ENCODE measurements at regions not wholly inside any gene's neighbourhood (a gene's known extent, or its start where the extent isn't known, plus 50 kb on each side); places are given as distances from the start of the nearest gene placed in this dataset.

DNA sequence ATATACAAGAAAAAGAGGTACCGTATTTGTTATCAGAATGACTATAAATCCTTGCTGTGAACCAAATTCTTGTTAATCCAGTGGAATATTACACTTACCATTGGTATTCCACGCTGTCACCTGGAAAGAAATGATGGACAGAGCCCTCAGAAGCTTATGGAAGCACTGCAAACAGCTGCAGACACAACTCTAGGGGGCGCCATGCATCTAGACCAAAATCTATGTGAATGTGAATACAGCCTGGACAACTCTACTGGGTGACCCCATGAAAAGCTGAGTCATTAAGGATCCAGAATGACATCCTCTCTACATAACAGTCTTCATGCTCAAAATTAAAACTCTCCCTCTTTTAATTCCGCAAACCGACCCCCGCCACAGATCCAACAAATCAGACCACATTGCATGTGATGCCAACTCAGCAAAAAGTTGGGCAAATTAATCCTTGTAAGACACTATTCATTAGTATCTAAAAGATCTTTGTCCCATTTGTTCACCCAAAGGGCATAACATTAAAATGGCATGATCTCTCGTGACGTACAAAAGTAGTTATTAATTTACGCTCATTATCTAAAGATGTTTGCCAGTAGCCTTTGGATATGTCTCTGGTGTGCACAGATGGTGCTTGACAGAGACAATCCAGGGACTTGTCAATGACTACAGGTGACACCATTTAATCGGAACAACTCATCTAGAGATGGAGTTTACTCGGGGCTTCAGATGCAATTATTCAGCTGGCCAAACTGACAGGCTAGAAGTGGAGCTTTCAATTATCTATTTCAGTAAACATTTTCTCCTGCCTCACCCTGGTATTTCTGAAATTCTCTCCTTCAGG lies 552.7 kb upstream of the PSMD7 start:
- no peaks in the 10 kb centered on the region for H3K4me1 ChIP-seq (ENCODE audit: insufficient read depth, low read length)
- H3K27ac ChIP-seq (ENCODE audit: low read depth, low read length): no peak overlapping the region
- WGBS: 93% methylated on average over 10 of the region's 11 CpGs
- no peaks in the 10 kb centered on the region for H3K27me3 ChIP-seq (ENCODE audit: insufficient read depth, low read length)
- no peak overlapping the region for H3K4me3 ChIP-seq (ENCODE audit: low read length)
- no peaks in the 10 kb centered on the region for H3K36me3 ChIP-seq (ENCODE audit: insufficient read depth, low read length)
- H3K9ac ChIP-seq (ENCODE audit: low read depth, low read length): no peak overlapping the region
- H3K9me3 ChIP-seq (ENCODE audit: insufficient read depth, low read depth, low read length): peaks cover 9% of the 10 kb centered on the region; the same call in 1 of the 2 replicates

GRCh38 chr16:73739049-73739769 lies 557.4 kb upstream of the PSMD7 start:
- Histone ChIP-seq H3K27me3 (ENCODE audit: insufficient read depth, low read length) (no peaks in the 10 kb centered on the region), H3K36me3 (ENCODE audit: insufficient read depth, low read length) (no peaks in the 10 kb centered on the region), H3K27ac (ENCODE audit: low read depth, low read length) (no peak overlapping the region), H3K9me3 (ENCODE audit: insufficient read depth, low read depth, low read length) (peaks cover 5% of the 10 kb centered on the region), H3K4me3 (ENCODE audit: low read length) (no peak overlapping the region), H3K9ac (ENCODE audit: low read depth, low read length) (no peak overlapping the region), H3K4me1 (ENCODE audit: insufficient read depth, low read length) (no peaks in the 10 kb centered on the region)
- WGBS: 96% methylated on average over 4 of the region's 4 CpGs

GRCh38 chr16:73738266-73738665 lies 558.3 kb upstream of the PSMD7 start:
- 93% methylated on average over 4 of the region's 4 CpGs for WGBS
- H3K27me3 ChIP-seq (ENCODE audit: insufficient read depth, low read length): no peaks in the 10 kb centered on the region
- H3K4me1 ChIP-seq (ENCODE audit: insufficient read depth, low read length): no peaks in the 10 kb centered on the region
- no peak overlapping the region for H3K4me3 ChIP-seq (ENCODE audit: low read length)
- peaks cover 14% of the 10 kb centered on the region for H3K9me3 ChIP-seq (ENCODE audit: insufficient read depth, low read depth, low read length)
- no peak overlapping the region for H3K27ac ChIP-seq (ENCODE audit: low read depth, low read length)
- no peaks in the 10 kb centered on the region for H3K36me3 ChIP-seq (ENCODE audit: insufficient read depth, low read length)
- no peak overlapping the region for H3K9ac ChIP-seq (ENCODE audit: low read depth, low read length)

- no peak overlapping the region for H3K4me3 ChIP-seq (ENCODE audit: low read length)
- H3K4me1 ChIP-seq (ENCODE audit: insufficient read depth, low read length): no peaks in the 10 kb centered on the region
- 40% methylated on average over 1 of the region's 3 CpGs for WGBS
- H3K9ac ChIP-seq (ENCODE audit: low read depth, low read length): no peak overlapping the region
- no peaks in the 10 kb centered on the region for H3K27me3 ChIP-seq (ENCODE audit: insufficient read depth, low read length)
- H3K9me3 ChIP-seq (ENCODE audit: insufficient read depth, low read depth, low read length): peaks cover 17% of the 10 kb centered on the region
- no peak overlapping the region for H3K27ac ChIP-seq (ENCODE audit: low read depth, low read length)
- H3K36me3 ChIP-seq (ENCODE audit: insufficient read depth, low read length): no peaks in the 10 kb centered on the region
These were observed 559.0 kb upstream of the PSMD7 start for GRCh38 chr16:73737637-73738036.

DNA sequence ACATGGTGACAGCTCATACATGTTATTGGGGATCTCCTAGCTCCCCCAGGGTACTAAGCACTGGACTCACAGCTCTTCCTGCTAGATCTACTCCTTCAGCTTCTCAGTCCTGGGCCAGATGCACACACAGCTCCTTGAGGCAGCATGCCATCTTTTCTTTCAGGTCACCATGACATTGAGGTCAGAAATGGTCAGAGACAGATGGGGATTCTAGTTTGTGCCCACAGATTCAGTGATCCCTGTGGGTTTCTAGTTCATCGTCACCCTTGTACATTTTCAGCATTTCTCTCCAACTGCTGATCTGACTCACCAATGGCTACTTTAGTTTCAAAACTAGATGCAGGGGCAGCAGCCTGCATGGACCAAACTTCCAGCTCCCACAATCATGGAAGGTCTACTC lies 560.7 kb upstream of the PSMD7 start:
- H3K4me3 ChIP-seq (ENCODE audit: low read length): no peak overlapping the region
- H3K9me3 ChIP-seq (ENCODE audit: insufficient read depth, low read depth, low read length): peaks cover 17% of the 10 kb centered on the region
- 96% methylated on average over 1 of the region's 1 CpG for WGBS
- H3K36me3 ChIP-seq (ENCODE audit: insufficient read depth, low read length): no peaks in the 10 kb centered on the region
- H3K27me3 ChIP-seq (ENCODE audit: insufficient read depth, low read length): no peaks in the 10 kb centered on the region
- H3K4me1 ChIP-seq (ENCODE audit: insufficient read depth, low read length): no peaks in the 10 kb centered on the region
- H3K9ac ChIP-seq (ENCODE audit: low read depth, low read length): no peak overlapping the region
- H3K27ac ChIP-seq (ENCODE audit: low read depth, low read length): no peak overlapping the region

DNA sequence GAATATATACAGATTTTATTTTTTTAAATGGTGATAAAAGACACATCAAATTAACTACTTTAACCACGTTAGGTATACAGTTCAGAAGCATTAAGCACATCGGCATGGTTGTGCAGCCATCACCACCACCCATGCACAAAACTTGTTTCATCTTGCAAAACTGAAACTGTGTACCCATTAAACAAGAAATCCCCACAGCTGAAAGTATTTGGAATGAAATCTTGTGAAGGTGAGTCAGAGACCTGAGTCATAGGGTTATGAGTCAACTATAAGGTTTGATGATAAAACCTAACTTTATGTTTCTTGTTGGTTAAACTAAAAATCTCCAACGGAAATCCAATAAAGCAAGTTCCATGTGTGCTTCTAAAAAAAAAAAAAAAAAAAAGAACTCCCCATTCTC lies 561.6 kb upstream of the PSMD7 start:
- H3K9me3 ChIP-seq (ENCODE audit: insufficient read depth, low read depth, low read length): peaks cover 17% of the 10 kb centered on the region
- H3K36me3 ChIP-seq (ENCODE audit: insufficient read depth, low read length): no peaks in the 10 kb centered on the region
- H3K27me3 ChIP-seq (ENCODE audit: insufficient read depth, low read length): no peaks in the 10 kb centered on the region
- WGBS: 100% methylated on average over 3 of the region's 3 CpGs
- no peak overlapping the region for H3K9ac ChIP-seq (ENCODE audit: low read depth, low read length)
- no peak overlapping the region for H3K27ac ChIP-seq (ENCODE audit: low read depth, low read length)
- H3K4me1 ChIP-seq (ENCODE audit: insufficient read depth, low read length): no peaks in the 10 kb centered on the region
- H3K4me3 ChIP-seq (ENCODE audit: low read length): no peak overlapping the region

DNA sequence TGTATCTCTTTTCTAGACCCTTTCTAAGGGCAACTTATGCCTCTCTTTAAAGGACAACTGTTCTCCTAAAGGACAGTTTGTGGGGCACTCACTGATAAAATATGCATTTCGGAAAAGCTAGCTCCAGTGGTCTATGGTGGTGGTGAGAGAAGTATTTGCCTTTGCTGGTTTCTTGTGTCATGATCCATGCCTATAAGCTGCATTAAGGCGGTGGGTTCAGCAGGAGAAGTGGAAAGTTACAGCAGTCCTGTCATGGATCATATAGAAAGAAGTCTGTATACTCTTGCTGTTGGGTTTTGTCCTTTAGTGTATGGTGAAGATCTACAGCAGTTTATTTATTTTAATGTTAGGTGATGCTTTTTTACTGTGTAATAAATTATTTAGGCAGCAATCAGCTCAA lies 563.9 kb upstream of the PSMD7 start:
- no peaks in the 10 kb centered on the region for H3K4me1 ChIP-seq (ENCODE audit: insufficient read depth, low read length)
- peaks cover 17% of the 10 kb centered on the region for H3K9me3 ChIP-seq (ENCODE audit: insufficient read depth, low read depth, low read length)
- no peak overlapping the region for H3K9ac ChIP-seq (ENCODE audit: low read depth, low read length)
- no peak overlapping the region for H3K4me3 ChIP-seq (ENCODE audit: low read length)
- WGBS: 94% methylated on average over 2 of the region's 2 CpGs
- H3K27ac ChIP-seq (ENCODE audit: low read depth, low read length): no peak overlapping the region
- no peaks in the 10 kb centered on the region for H3K36me3 ChIP-seq (ENCODE audit: insufficient read depth, low read length)
- no peaks in the 10 kb centered on the region for H3K27me3 ChIP-seq (ENCODE audit: insufficient read depth, low read length)

DNA sequence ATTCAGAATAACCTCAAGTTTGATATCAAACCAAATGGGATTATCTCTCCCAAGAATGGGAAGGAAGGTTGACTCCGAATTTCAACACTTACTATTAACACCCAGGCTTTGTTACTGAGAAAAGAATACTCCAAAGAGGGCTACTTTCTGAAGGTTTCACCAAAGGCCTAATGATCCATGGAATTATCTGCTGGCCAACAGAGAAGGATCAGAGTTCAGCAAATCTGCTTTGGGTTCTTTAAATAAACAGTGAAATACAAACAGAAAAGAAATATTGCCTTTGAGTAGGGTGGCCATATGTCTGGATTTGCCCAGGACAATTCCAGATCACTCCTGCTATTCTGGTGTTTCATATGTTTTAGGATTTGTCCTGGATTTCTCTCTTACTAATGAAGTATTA lies 564.5 kb upstream of the PSMD7 start:
- WGBS: 83% methylated on average over 1 of the region's 1 CpG
- no peak overlapping the region for H3K27ac ChIP-seq (ENCODE audit: low read depth, low read length)

GRCh38 chr16:73730481-73731090 lies 566.0 kb upstream of the PSMD7 start:
- 97% methylated on average over 15 of the region's 15 CpGs for WGBS
- H3K36me3 ChIP-seq (ENCODE audit: insufficient read depth, low read length): no peaks in the 10 kb centered on the region

More for the DNA sequence above, 564.5 kb upstream of the PSMD7 start:
- Histone ChIP-seq H3K4me1 (ENCODE audit: insufficient read depth, low read length) (no peaks in the 10 kb centered on the region), H3K9me3 (ENCODE audit: insufficient read depth, low read depth, low read length) (peaks cover 17% of the 10 kb centered on the region), H3K9ac (ENCODE audit: low read depth, low read length) (no peak overlapping the region), H3K4me3 (ENCODE audit: low read length) (no peak overlapping the region), H3K27me3 (ENCODE audit: insufficient read depth, low read length) (no peaks in the 10 kb centered on the region), H3K36me3 (ENCODE audit: insufficient read depth, low read length) (no peaks in the 10 kb centered on the region)

GRCh38 chr16:73725156-73725555 lies 571.5 kb upstream of the PSMD7 start:
- Histone ChIP-seq H3K36me3 (ENCODE audit: insufficient read depth, low read length) (no peaks in the 10 kb centered on the region), H3K27me3 (ENCODE audit: insufficient read depth, low read length) (no peaks in the 10 kb centered on the region), H3K9me3 (ENCODE audit: insufficient read depth, low read depth, low read length) (no peaks in the 10 kb centered on the region), H3K27ac (ENCODE audit: low read depth, low read length) (no peak overlapping the region), H3K4me1 (ENCODE audit: insufficient read depth, low read length) (no peaks in the 10 kb centered on the region), H3K9ac (ENCODE audit: low read depth, low read length) (no peak overlapping the region), H3K4me3 (ENCODE audit: low read length) (no peak overlapping the region)
- WGBS: 95% methylated on average over 3 of the region's 3 CpGs

More at GRCh38 chr16:73730481-73731090, 566.0 kb upstream of the PSMD7 start:
- Histone ChIP-seq H3K27me3 (ENCODE audit: insufficient read depth, low read length) (no peaks in the 10 kb centered on the region), H3K9me3 (ENCODE audit: insufficient read depth, low read depth, low read length) (peaks cover 17% of the 10 kb centered on the region), H3K9ac (ENCODE audit: low read depth, low read length) (no peak overlapping the region), H3K4me1 (ENCODE audit: insufficient read depth, low read length) (no peaks in the 10 kb centered on the region), H3K4me3 (ENCODE audit: low read length) (no peak overlapping the region), H3K27ac (ENCODE audit: low read depth, low read length) (no peak overlapping the region)

DNA sequence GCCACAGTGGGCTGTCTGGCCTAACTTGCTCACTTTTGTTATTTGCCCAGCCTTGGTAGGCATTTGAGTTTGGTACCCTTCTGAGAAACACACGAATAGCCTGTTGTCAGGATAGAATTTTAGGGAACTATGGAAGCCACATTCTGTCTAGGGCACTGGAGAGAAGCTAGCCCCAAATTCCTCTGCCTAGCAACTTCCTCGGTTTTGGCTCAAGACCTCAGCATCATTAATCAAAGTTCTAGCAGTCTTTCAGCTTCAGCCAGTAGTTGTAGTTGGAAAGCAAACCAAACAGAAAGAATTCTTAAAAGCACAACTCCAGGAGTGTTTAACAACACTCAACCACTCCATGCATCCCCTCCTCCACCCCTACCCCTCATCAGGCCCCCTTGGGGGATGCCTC lies 572.1 kb upstream of the PSMD7 start:
- Histone ChIP-seq H3K27me3 (ENCODE audit: insufficient read depth, low read length) (no peaks in the 10 kb centered on the region), H3K36me3 (ENCODE audit: insufficient read depth, low read length) (no peaks in the 10 kb centered on the region), H3K9ac (ENCODE audit: low read depth, low read length) (no peak overlapping the region), H3K4me1 (ENCODE audit: insufficient read depth, low read length) (no peaks in the 10 kb centered on the region), H3K9me3 (ENCODE audit: insufficient read depth, low read depth, low read length) (no peaks in the 10 kb centered on the region), H3K27ac (ENCODE audit: low read depth, low read length) (no peak overlapping the region), H3K4me3 (ENCODE audit: low read length) (no peak overlapping the region)
- 87% methylated on average over 2 of the region's 2 CpGs for WGBS
